ENCODE measurements at regions not wholly inside any gene's neighbourhood (a gene's known extent, or its start where the extent isn't known, plus 50 kb on each side); places are given as distances from the start of the nearest gene placed in this dataset.

- no peak for DNase-seq (ENCODE audit: low read depth, low spot score)
- TF ChIP-seq ZNF274 (IDR thresholded peaks at IDR 0.05; ENCODE audit: low read depth, low read length): no peak
- no peak for TF ChIP-seq SUZ12 (IDR thresholded peaks at IDR 0.05; ENCODE audit: extremely low read depth, insufficient read depth, insufficient read length)
- no peak for TF ChIP-seq YY1 (IDR thresholded peaks at IDR 0.05; ENCODE audit: insufficient read depth, insufficient read length)
- Histone ChIP-seq H3K4me3 (ENCODE audit: insufficient read length, low read depth) (no peak overlapping the region), H3K9ac (ENCODE audit: insufficient read length, low read depth) (no peak overlapping the region), H3K4me1 (ENCODE audit: insufficient read depth, insufficient read length) (no peaks in the 10 kb centered on the region), H3K27me3 (ENCODE audit: insufficient read depth, insufficient read length) (no peaks in the 10 kb centered on the region), H3K36me3 (ENCODE audit: insufficient read depth, insufficient read length, low read length) (no peaks in the 10 kb centered on the region), H3K9me3 (ENCODE audit: insufficient read depth, low read length) (no peaks in the 10 kb centered on the region)
These were observed 210.2 kb upstream of the ADCY2 start for GRCh38 chr5:7185742-7186141.

- no peaks in the 10 kb centered on the region for H3K9me3 ChIP-seq (ENCODE audit: insufficient read depth, low read length)
- H3K9ac ChIP-seq (ENCODE audit: insufficient read length, low read depth): no peak overlapping the region
- TF ChIP-seq YY1 (IDR thresholded peaks at IDR 0.05; ENCODE audit: insufficient read depth, insufficient read length) (no peak), SUZ12 (IDR thresholded peaks at IDR 0.05; ENCODE audit: extremely low read depth, insufficient read depth, insufficient read length) (no peak), ZNF274 (IDR thresholded peaks at IDR 0.05; ENCODE audit: low read depth, low read length) (no peak)
- no peak overlapping the region for H3K4me3 ChIP-seq (ENCODE audit: insufficient read length, low read depth)
- DNase-seq (ENCODE audit: low read depth, low spot score): no peak
- H3K36me3 ChIP-seq (ENCODE audit: insufficient read depth, insufficient read length, low read length): no peaks in the 10 kb centered on the region
- no peaks in the 10 kb centered on the region for H3K4me1 ChIP-seq (ENCODE audit: insufficient read depth, insufficient read length)
- no peaks in the 10 kb centered on the region for H3K27me3 ChIP-seq (ENCODE audit: insufficient read depth, insufficient read length)
These were observed 209.1 kb upstream of the ADCY2 start for GRCh38 chr5:7186818-7187217.

GRCh38 chr5:7190712-7191250 is 205.2 kb upstream of the ADCY2 start:
- Histone ChIP-seq H3K9ac (ENCODE audit: insufficient read length, low read depth) (no peak overlapping the region), H3K4me1 (ENCODE audit: insufficient read depth, insufficient read length) (no peaks in the 10 kb centered on the region), H3K9me3 (ENCODE audit: insufficient read depth, low read length) (no peaks in the 10 kb centered on the region), H3K4me3 (ENCODE audit: insufficient read length, low read depth) (no peak overlapping the region), H3K36me3 (ENCODE audit: insufficient read depth, insufficient read length, low read length) (no peaks in the 10 kb centered on the region), H3K27me3 (ENCODE audit: insufficient read depth, insufficient read length) (no peaks in the 10 kb centered on the region)
- TF ChIP-seq SUZ12 (IDR thresholded peaks at IDR 0.05; ENCODE audit: extremely low read depth, insufficient read depth, insufficient read length) (no peak), YY1 (IDR thresholded peaks at IDR 0.05; ENCODE audit: insufficient read depth, insufficient read length) (no peak), ZNF274 (IDR thresholded peaks at IDR 0.05; ENCODE audit: low read depth, low read length) (no peak)
- DNase-seq (ENCODE audit: low read depth, low spot score): no peak

- Histone ChIP-seq H3K36me3 (ENCODE audit: insufficient read depth, insufficient read length, low read length) (no peaks in the 10 kb centered on the region), H3K9me3 (ENCODE audit: insufficient read depth, low read length) (no peaks in the 10 kb centered on the region)
- TF ChIP-seq SUZ12 (IDR thresholded peaks at IDR 0.05; ENCODE audit: extremely low read depth, insufficient read depth, insufficient read length) (no peak), YY1 (IDR thresholded peaks at IDR 0.05; ENCODE audit: insufficient read depth, insufficient read length) (no peak), ZNF274 (IDR thresholded peaks at IDR 0.05; ENCODE audit: low read depth, low read length) (no peak)
These were observed 203.9 kb upstream of the ADCY2 start for GRCh38 chr5:7192016-7192415.

GRCh38 chr5:7202846-7203245 is 193.1 kb upstream of the ADCY2 start:
- H3K4me1 ChIP-seq (ENCODE audit: insufficient read depth, insufficient read length): no peaks in the 10 kb centered on the region
- TF ChIP-seq ZNF274 (IDR thresholded peaks at IDR 0.05; ENCODE audit: low read depth, low read length) (no peak), SUZ12 (IDR thresholded peaks at IDR 0.05; ENCODE audit: extremely low read depth, insufficient read depth, insufficient read length) (no peak)
- no peak overlapping the region for H3K9ac ChIP-seq (ENCODE audit: insufficient read length, low read depth)
- no peak overlapping the region for H3K4me3 ChIP-seq (ENCODE audit: insufficient read length, low read depth)
- no peaks in the 10 kb centered on the region for H3K27me3 ChIP-seq (ENCODE audit: insufficient read depth, insufficient read length)
- DNase-seq (ENCODE audit: low read depth, low spot score): no peak
- peaks cover 5% of the 10 kb centered on the region; the same call in 1 of the 2 replicates for H3K9me3 ChIP-seq (ENCODE audit: insufficient read depth, low read length)
- no peaks in the 10 kb centered on the region for H3K36me3 ChIP-seq (ENCODE audit: insufficient read depth, insufficient read length, low read length)

More at GRCh38 chr5:7192016-7192415, 203.9 kb upstream of the ADCY2 start:
- DNase-seq (ENCODE audit: low read depth, low spot score): no peak
- Histone ChIP-seq H3K9ac (ENCODE audit: insufficient read length, low read depth) (no peak overlapping the region), H3K4me1 (ENCODE audit: insufficient read depth, insufficient read length) (no peaks in the 10 kb centered on the region), H3K4me3 (ENCODE audit: insufficient read length, low read depth) (no peak overlapping the region), H3K27me3 (ENCODE audit: insufficient read depth, insufficient read length) (no peaks in the 10 kb centered on the region)

GRCh38 chr5:7207979-7208378 is 188.0 kb upstream of the ADCY2 start:
- no peak for DNase-seq (ENCODE audit: low read depth, low spot score)
- no peak for TF ChIP-seq ZNF274 (IDR thresholded peaks at IDR 0.05; ENCODE audit: low read depth, low read length)
- TF ChIP-seq YY1 (IDR thresholded peaks at IDR 0.05; ENCODE audit: insufficient read depth, insufficient read length): no peak
- TF ChIP-seq SUZ12 (IDR thresholded peaks at IDR 0.05; ENCODE audit: extremely low read depth, insufficient read depth, insufficient read length): no peak
- no peak overlapping the region for H3K4me3 ChIP-seq (ENCODE audit: insufficient read length, low read depth)
- H3K4me1 ChIP-seq (ENCODE audit: insufficient read depth, insufficient read length): no peaks in the 10 kb centered on the region
- H3K36me3 ChIP-seq (ENCODE audit: insufficient read depth, insufficient read length, low read length): no peaks in the 10 kb centered on the region
- no peaks in the 10 kb centered on the region for H3K27me3 ChIP-seq (ENCODE audit: insufficient read depth, insufficient read length)
- H3K9me3 ChIP-seq (ENCODE audit: insufficient read depth, low read length): no peaks in the 10 kb centered on the region
- no peak overlapping the region for H3K9ac ChIP-seq (ENCODE audit: insufficient read length, low read depth)

- no peak for DNase-seq (ENCODE audit: low read depth, low spot score)
- no peak overlapping the region for H3K9ac ChIP-seq (ENCODE audit: insufficient read length, low read depth)
These were observed 187.0 kb upstream of the ADCY2 start for GRCh38 chr5:7208938-7209337.

More at GRCh38 chr5:7208938-7209337, 187.0 kb upstream of the ADCY2 start:
- no peaks in the 10 kb centered on the region for H3K4me1 ChIP-seq (ENCODE audit: insufficient read depth, insufficient read length)
- H3K36me3 ChIP-seq (ENCODE audit: insufficient read depth, insufficient read length, low read length): no peaks in the 10 kb centered on the region
- no peaks in the 10 kb centered on the region for H3K27me3 ChIP-seq (ENCODE audit: insufficient read depth, insufficient read length)
- H3K4me3 ChIP-seq (ENCODE audit: insufficient read length, low read depth): no peak overlapping the region
- H3K9me3 ChIP-seq (ENCODE audit: insufficient read depth, low read length): no peaks in the 10 kb centered on the region
- TF ChIP-seq ZNF274 (IDR thresholded peaks at IDR 0.05; ENCODE audit: low read depth, low read length): no peak
- TF ChIP-seq SUZ12 (IDR thresholded peaks at IDR 0.05; ENCODE audit: extremely low read depth, insufficient read depth, insufficient read length): no peak
- no peak for TF ChIP-seq YY1 (IDR thresholded peaks at IDR 0.05; ENCODE audit: insufficient read depth, insufficient read length)
